Transverse colon (tissue), 4 donors: ENCODE measurements at regions not wholly inside any gene's neighbourhood (a gene's known extent, or its start where the extent isn't known, plus 50 kb on each side); places are given as distances from the start of the nearest gene placed in this dataset.

Source experiments
- EP300 ChIP-seq: sonication (generic); formaldehyde crosslinking; IDR thresholded peaks from one replicate; pipeline ENCODE4 v1.6.1; 2017; ENCODE audit warnings: antibody characterized with exemption, low read depth
- POLR2A ChIP-seq: fragments of 450-650 bp; IDR thresholded peaks from one replicate; pipeline ENCODE4 v1.6.1; 2016; ENCODE audit warnings: antibody characterized with exemption, mild to moderate bottlenecking, moderate library complexity
- POLR2AphosphoS5 ChIP-seq, 3 donors: sonication (generic); formaldehyde crosslinking; IDR thresholded peaks; one replicate each; pipeline ENCODE4 v1.6.1; 2016; ENCODE audit warnings: antibody characterized with exemption in 3 of 3
- TF ChIP-seq, protein P1 (sequence below), 5 experiments: fragments of 200-600 bp in 3 of 5; fragments of 450-650 bp in 2 of 5; sonication (generic) in 3 of 5; IDR thresholded peaks; 1 replicate in 2 of 5; 2 replicates in 3 of 5; pipeline ENCODE4 v1.5.1; 2016 to 2017; ENCODE audit warnings: antibody characterized with exemption in 5 of 5, inconsistent platforms in 3 of 5, mild to moderate bottlenecking in 2 of 5, moderate library complexity in 1 of 5

- TF ChIP-seq, protein P1, sequence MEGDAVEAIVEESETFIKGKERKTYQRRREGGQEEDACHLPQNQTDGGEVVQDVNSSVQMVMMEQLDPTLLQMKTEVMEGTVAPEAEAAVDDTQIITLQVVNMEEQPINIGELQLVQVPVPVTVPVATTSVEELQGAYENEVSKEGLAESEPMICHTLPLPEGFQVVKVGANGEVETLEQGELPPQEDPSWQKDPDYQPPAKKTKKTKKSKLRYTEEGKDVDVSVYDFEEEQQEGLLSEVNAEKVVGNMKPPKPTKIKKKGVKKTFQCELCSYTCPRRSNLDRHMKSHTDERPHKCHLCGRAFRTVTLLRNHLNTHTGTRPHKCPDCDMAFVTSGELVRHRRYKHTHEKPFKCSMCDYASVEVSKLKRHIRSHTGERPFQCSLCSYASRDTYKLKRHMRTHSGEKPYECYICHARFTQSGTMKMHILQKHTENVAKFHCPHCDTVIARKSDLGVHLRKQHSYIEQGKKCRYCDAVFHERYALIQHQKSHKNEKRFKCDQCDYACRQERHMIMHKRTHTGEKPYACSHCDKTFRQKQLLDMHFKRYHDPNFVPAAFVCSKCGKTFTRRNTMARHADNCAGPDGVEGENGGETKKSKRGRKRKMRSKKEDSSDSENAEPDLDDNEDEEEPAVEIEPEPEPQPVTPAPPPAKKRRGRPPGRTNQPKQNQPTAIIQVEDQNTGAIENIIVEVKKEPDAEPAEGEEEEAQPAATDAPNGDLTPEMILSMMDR (IDR thresholded peaks at IDR 0.05): no peak
- TF ChIP-seq POLR2A (no peak), EP300 (no peak), POLR2AphosphoS5 (IDR thresholded peaks at IDR 0.05) (no peak)
Observed at GRCh38 chr6:12555781-12556180, 160.8 kb upstream of the PHACTR1 start.
